Right lobe of liver (tissue), 6 donors: ENCODE measurements at regions not wholly inside any gene's neighbourhood (a gene's known extent, or its start where the extent isn't known, plus 50 kb on each side); places are given as distances from the start of the nearest gene placed in this dataset.
A peak's percentile ranks its signal among the peaks of the same experiment; 100 is the strongest.

ENCODE experiments used
- ATAC-seq, 4 donors: fragments of 200-7000 bp; cut with Tn5 transposase; one replicate each; pipeline ENCODE4 v1.9.1; 2020; ENCODE audit warnings: mild to moderate bottlenecking in 4 of 4, moderate library complexity in 4 of 4
- DNase-seq, 3 donors: peaks; one replicate each; pipeline ENCODE4 v3.0.0-alpha.2; 2020
- H3K27ac ChIP-seq, 3 donors: fragments of 200-600 bp; one replicate each; pipeline ENCODE4 v1.8.0; 2022
- H3K27me3 ChIP-seq, 2 donors: fragments of 200-600 bp; one replicate each; pipeline ENCODE4 v1.8.0; 2022
- H3K36me3 ChIP-seq, 4 donors: fragments of 200-600 bp; sonication (generic) in 1 of 4; one replicate each; pipeline versions ENCODE4 v1.5.1 to v1.8.0; 2017 to 2022; ENCODE audit warnings: control low read depth in 1 of 4
- H3K4me1 ChIP-seq, 4 donors: fragments of 200-600 bp; sonication (generic) in 1 of 4; one replicate each; pipeline versions ENCODE4 v1.5.1 to v1.8.0; 2017 to 2022; ENCODE audit warnings: control low read depth in 1 of 4
- H3K4me3 ChIP-seq, 3 donors: fragments of 200-600 bp; one replicate each; pipeline ENCODE4 v1.8.0; 2022
- H3K9me3 ChIP-seq, 4 donors: fragments of 200-600 bp; sonication (generic) in 1 of 4; one replicate each; pipeline versions ENCODE4 v1.5.1 to v1.8.0; 2017 to 2022; ENCODE audit warnings: control low read depth in 1 of 4
- POLR2A ChIP-seq: fragments of 450-650 bp; IDR thresholded peaks from one replicate; pipeline ENCODE4 v1.6.1; 2017; ENCODE audit warnings: antibody characterized with exemption, mild to moderate bottlenecking
- WGBS: methylation state at CpG from one replicate; pipeline ENCODE4 v1.1.6; 2018; ENCODE audit warnings: low coverage, low lambda C conversion rate; ENCODE audit not compliant: insufficient coverage; ENCODE audit errors: missing lambda C conversion rate; 5-methylcytosine and 5-hydroxymethylcytosine counted together
- intact Hi-C, 2 donors: fragments of 100-400 bp; cut with DNase I; formaldehyde crosslinking; loops; one replicate each; pipeline versions ENCODE4 v1.11.2 to v1.14.1; 2022
- TF ChIP-seq, protein P1 (sequence below), 4 donors: fragments of 200-600 bp in 3 of 4; fragments of 450-650 bp in 1 of 4; IDR thresholded peaks; one replicate each; pipeline versions ENCODE4 v1.5.1 to v1.8.0; 2016 to 2022; ENCODE audit warnings: antibody characterized with exemption in 4 of 4, mild to moderate bottlenecking in 2 of 4
- donor health status: DM: no; HTN: yes; CAD: no.
- donor health status: DM: no; HTN: no; CAD: no.
- donor health status: DM: no; HTN: no; CAD: no.
- donor health status: DM: no; HTN: yes; CAD: no.
- donor health status: DM: no; HTN: yes; CAD: no.

DNA sequence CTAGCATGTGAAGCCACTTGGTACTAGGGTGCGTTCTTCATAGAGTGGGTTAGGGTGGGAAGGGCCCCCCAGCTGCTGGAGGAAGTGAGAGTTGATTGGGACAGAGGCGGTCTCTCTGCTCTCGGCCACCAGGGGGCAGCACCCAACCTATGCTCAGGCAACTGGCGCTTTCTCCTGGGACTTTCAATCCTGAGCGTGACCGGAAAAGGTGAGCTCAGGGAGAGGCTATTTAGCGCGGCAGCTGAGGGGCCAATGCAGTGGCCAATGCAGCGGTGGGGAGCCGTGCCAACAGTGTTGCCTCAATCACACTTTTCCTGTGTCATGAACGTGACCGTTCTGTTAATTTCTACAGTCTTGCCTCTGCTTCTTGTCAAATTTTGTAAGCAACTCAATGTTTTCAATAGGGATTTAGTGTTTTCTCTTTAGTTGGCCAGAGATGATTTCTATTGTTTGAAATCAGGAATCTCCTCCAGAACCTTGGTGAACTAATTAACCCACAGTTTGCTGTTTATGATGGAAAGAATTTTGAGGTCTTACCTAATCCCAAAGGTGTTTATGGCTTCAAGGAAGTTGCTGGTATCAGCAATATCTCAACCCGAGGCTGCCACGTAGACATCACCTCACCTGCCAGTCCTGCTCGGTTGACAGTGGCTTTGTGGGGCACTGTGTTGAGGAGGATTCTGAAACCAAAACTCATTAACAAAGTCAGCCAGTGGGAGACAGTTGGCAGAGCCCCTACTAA lies 67.9 kb upstream of the PDZD8 start:
- DNase-seq (peak; percentile 84 to 89 (median 87)), ATAC-seq (peak; percentile 97 to 99 (median 98))
- Histone ChIP-seq H3K4me1 (no peaks in the 10 kb centered on the region), H3K9me3 (no peaks in the 10 kb centered on the region), H3K36me3 (no peaks in the 10 kb centered on the region), H3K27me3 (no peaks in the 10 kb centered on the region), H3K27ac (no peak overlapping the region), H3K4me3 (peak overlapping the region in 1 of 3 donors; percentile 26)
- WGBS: 30% methylated on average over 11 of the region's 15 CpGs
- intact Hi-C loops: loop anchor here in 1 of 2 donors (10.0 kb wide), 1 partner anchor 228 kb away; no protein-coding TSS in a partner anchor
- TF ChIP-seq, protein P1, sequence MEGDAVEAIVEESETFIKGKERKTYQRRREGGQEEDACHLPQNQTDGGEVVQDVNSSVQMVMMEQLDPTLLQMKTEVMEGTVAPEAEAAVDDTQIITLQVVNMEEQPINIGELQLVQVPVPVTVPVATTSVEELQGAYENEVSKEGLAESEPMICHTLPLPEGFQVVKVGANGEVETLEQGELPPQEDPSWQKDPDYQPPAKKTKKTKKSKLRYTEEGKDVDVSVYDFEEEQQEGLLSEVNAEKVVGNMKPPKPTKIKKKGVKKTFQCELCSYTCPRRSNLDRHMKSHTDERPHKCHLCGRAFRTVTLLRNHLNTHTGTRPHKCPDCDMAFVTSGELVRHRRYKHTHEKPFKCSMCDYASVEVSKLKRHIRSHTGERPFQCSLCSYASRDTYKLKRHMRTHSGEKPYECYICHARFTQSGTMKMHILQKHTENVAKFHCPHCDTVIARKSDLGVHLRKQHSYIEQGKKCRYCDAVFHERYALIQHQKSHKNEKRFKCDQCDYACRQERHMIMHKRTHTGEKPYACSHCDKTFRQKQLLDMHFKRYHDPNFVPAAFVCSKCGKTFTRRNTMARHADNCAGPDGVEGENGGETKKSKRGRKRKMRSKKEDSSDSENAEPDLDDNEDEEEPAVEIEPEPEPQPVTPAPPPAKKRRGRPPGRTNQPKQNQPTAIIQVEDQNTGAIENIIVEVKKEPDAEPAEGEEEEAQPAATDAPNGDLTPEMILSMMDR (IDR thresholded peaks at IDR 0.05): peak; percentile 84 to 98 (median 96)
- TF ChIP-seq POLR2A: no peak

DNA sequence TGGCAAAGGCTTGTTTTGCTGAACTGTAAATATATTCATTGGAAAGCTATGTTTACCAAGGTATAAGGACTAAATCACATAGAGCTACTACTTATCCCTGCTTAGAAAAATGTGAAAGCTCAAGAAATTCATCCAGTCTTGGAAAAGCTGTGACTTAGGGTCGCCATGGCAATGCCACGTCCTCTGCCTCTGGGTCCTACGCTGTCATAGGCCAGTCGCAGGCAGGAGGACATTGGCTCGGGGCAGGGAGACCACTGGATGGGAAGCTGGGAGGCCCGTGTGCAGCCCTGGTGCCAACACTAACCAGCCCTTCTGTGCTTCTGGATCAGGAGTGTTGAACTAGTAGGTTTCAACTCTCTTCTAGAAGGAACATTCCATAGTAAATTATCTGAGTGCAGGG lies 67.3 kb upstream of the PDZD8 start:
- intact Hi-C loops: loop anchor here in 1 of 2 donors (10.0 kb wide), 1 partner anchor 228 kb away; no protein-coding TSS in a partner anchor
- Histone ChIP-seq H3K27me3 (no peaks in the 10 kb centered on the region), H3K27ac (no peak overlapping the region), H3K9me3 (no peaks in the 10 kb centered on the region), H3K4me3 (no peak overlapping the region), H3K4me1 (no peaks in the 10 kb centered on the region), H3K36me3 (no peaks in the 10 kb centered on the region)
- 69% methylated on average over 6 of the region's 6 CpGs for WGBS
- ATAC-seq (peak in 1 of 4 donors; percentile 15), DNase-seq (no peak)
- TF ChIP-seq, protein P1 (IDR thresholded peaks at IDR 0.05): no peak
- no peak for TF ChIP-seq POLR2A

DNA sequence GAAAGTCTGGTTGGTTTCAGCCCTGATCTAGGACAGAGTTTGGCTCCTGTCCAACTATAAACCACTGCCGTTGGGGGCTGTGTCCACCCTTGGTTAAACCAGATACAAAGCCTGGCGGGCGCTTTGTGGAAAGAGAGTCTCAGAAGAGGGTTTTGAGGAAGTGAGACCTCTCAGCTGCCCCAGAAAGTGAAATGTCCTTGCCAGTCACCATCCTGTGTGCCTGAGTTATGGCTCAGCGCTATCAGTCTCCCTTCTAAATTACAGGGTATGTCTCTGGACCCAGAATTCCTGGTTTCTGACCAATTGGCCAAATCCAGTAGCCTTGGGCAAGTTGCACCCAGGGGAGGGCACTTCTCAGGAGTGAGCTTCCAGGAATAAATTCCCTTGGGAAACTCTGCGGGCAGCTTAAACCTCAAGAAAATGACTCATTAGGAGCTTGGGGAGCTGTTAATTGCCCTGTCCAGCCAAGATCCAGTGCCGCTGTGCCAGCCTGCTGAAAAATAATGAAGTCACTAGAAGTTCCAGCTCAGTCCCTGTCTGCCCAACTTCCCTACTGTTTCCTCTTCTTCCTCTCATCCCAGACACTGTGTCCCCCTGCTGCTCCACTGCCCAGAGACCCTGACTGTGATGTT lies 66.7 kb upstream of the PDZD8 start:
- no peaks in the 10 kb centered on the region for H3K36me3 ChIP-seq
- ATAC-seq: no peak
- DNase-seq: no peak
- intact Hi-C loops: loop anchor here in 1 of 2 donors (10.0 kb wide), 1 partner anchor 227 kb away; no protein-coding TSS in a partner anchor
- H3K27me3 ChIP-seq: no peaks in the 10 kb centered on the region
- no peaks in the 10 kb centered on the region for H3K9me3 ChIP-seq
- no peak overlapping the region for H3K27ac ChIP-seq
- no peak overlapping the region for H3K4me3 ChIP-seq
- WGBS: 49% methylated on average over 3 of the region's 6 CpGs
- no peaks in the 10 kb centered on the region for H3K4me1 ChIP-seq
- no peak for TF ChIP-seq POLR2A
- TF ChIP-seq, protein P1 (IDR thresholded peaks at IDR 0.05): no peak

DNA sequence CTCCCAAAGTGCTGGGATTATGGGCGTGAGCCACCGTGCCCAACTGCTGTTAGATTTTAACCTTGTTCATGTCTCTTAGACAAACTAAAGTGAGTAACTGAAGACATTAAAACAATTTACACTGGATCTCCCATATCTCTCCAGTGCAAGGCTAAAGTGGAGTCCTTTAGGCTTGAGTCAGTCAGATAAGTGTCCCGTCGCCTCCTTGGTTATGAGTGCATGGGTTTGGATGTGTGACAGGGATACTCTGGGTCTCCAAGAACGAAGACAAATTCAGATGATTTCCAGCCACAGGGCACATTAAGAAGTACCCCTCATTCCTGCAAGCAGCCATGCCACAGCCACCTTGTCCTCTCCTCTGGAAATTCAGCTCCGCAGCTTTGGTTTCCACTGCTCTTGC lies 66.1 kb upstream of the PDZD8 start:
- intact Hi-C loops: loop anchor here in 1 of 2 donors (10.0 kb wide), 1 partner anchor 227 kb away; no protein-coding TSS in a partner anchor
- DNase-seq: no peak
- Histone ChIP-seq H3K27ac (no peak overlapping the region), H3K4me3 (no peak overlapping the region), H3K9me3 (no peaks in the 10 kb centered on the region), H3K36me3 (no peaks in the 10 kb centered on the region), H3K27me3 (no peaks in the 10 kb centered on the region), H3K4me1 (no peaks in the 10 kb centered on the region)
- TF ChIP-seq POLR2A: no peak
- TF ChIP-seq, protein P1 (IDR thresholded peaks at IDR 0.05): no peak
- ATAC-seq: no peak
- WGBS: 41% methylated on average over 4 of the region's 6 CpGs
